Activated naive CD8-positive, alpha-beta T cell treated with anti-CD3 and anti-CD28 coated beads, Interleukin-2, amount 10 ng/mL, durations not matched to agents 7 days and 5 days (primary cell): ENCODE measurements at regions not wholly inside any gene's neighbourhood (a gene's known extent, or its start where the extent isn't known, plus 50 kb on each side); places are given as distances from the start of the nearest gene placed in this dataset.

Source experiments
- ATAC-seq: fragments of 150-1000 bp; cut with Tn5 transposase; one replicate; pipeline ENCODE4 v1.10.0; 2021; ENCODE audit warnings: low read depth, moderate library complexity
- POLR2A ChIA-PET: fragments of 350-600 bp; sonication (Branson Sonifier 250); formaldehyde crosslinking; loops from one replicate; lab custom pipeline; 2021; ENCODE audit warnings: antibody characterized with exemption; lab: Charles Lee
- DNase-seq: peaks from one replicate; pipeline ENCODE4 v3.0.0; 2021
- H3K27ac Mint-ChIP-seq: one replicate; pipeline ENCODE4 v1.8.0; 2022; ENCODE audit warnings: mild to moderate bottlenecking, mixed read lengths
- H3K27me3 Mint-ChIP-seq: one replicate; pipeline ENCODE4 v1.8.0; 2022; ENCODE audit warnings: mild to moderate bottlenecking, moderate library complexity, mixed read lengths
- H3K36me3 Mint-ChIP-seq: one replicate; pipeline ENCODE4 v1.8.0; 2021; ENCODE audit warnings: mild to moderate bottlenecking, mixed read lengths
- H3K4me1 Mint-ChIP-seq: one replicate; pipeline ENCODE4 v1.8.0; 2021; ENCODE audit warnings: mixed read lengths
- H3K4me3 Mint-ChIP-seq: one replicate; pipeline ENCODE4 v1.8.0; 2022; ENCODE audit warnings: mild to moderate bottlenecking, moderate library complexity, mixed read lengths
- H3K9me3 Mint-ChIP-seq: one replicate; pipeline ENCODE4 v1.8.0; 2021; ENCODE audit warnings: mixed read lengths

DNA sequence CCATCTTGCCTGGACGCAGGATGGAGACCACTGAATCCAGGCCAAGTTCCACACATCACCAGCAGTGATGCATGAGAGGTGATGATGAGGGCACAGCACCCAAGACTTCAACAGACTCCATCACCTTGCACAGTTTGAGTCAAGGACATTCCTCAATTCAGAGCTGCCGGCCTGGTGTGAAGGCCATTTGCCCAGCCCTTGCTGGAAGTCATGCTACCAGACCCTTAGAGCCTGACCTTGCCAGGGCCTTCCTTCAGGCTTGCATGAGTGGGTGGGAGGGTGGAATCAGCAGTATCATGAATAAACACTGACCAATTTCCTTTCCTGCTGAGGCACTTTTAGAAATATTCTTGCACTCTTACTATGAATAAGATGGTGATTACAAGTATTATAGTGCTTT is 130.2 kb upstream of the SSTR4 start:
- POLR2A ChIA-PET, result no interaction called here
- Mint-ChIP-seq H3K4me1 (no peaks in the 10 kb centered on the region), H3K4me3 (no peak overlapping the region), H3K27me3 (no peaks in the 10 kb centered on the region), H3K27ac (no peak overlapping the region), H3K36me3 (no peaks in the 10 kb centered on the region), H3K9me3 (peaks cover 13% of the 10 kb centered on the region)
- ATAC-seq, result no peak
- no peak for DNase-seq

DNA sequence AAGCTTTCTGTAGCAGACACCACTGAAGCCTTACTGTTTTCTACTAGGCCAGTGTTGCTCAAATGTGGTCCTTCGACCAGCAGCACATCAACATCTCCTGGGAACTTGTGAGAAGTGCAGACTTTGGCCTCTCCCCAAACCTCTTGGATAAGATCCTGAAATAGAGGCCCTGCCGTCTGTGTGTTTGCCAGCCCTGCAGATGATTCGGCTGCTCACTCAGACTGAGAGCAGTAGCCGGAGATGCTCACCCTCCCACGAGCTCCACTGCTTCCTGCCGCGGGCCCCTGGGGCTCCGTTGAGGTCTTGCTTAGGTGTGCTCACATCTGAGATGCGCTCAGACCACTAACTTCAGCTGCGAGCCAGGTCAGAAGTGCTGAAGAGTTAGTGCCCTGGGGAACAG is 129.5 kb upstream of the SSTR4 start:
- POLR2A ChIA-PET, result no interaction called here

DNA sequence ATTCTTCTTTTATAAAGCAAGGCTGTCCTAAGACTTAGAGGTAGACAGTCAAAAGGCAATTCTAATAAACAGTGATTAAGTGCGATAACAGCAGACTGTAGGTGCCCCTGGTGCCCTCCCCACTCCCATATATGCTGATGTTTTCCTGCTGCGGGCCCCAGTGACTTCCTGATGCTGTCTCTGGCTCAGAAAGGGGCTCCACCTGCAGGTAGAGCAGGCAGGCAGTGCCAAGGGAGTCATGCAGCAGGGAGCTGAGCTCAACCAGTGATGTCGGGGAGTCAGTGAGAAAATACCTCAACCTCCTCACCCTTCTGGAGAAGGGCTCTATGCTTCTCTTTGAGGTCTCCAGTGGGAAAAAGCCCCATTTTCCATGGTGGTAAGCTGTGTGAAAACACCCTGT is 126.7 kb upstream of the SSTR4 start:
- H3K4me1 Mint-ChIP-seq, result no peaks in the 10 kb centered on the region
- POLR2A ChIA-PET, result no interaction called here

More for the DNA sequence above, 129.5 kb upstream of the SSTR4 start:
- Mint-ChIP-seq H3K4me3 (no peak overlapping the region), H3K27me3 (no peaks in the 10 kb centered on the region), H3K4me1 (no peaks in the 10 kb centered on the region), H3K36me3 (no peaks in the 10 kb centered on the region), H3K27ac (no peak overlapping the region), H3K9me3 (peaks cover 13% of the 10 kb centered on the region)
- DNase-seq, result no peak
- ATAC-seq, result no peak

DNA sequence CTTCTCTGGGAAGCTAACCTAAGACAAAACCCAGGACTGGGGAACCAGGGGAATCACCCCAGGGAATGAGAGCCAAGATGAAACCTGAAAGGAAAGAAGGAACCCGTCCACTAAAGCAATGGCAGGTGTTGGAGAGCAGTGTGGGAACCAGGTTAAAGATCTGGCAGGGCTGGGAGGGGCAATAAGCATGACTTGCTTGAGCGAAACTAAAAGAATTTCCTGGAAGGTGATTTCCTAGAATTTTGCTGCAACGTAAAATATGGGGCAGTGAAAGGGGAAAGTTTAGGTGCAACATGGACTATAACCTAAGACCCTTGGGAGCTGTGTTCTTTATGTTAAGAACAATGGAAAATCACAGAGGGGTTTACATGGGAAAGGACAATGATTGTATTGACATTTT is 126.2 kb upstream of the SSTR4 start:
- no peak overlapping the region for H3K27ac Mint-ChIP-seq
- POLR2A ChIA-PET, result no interaction called here
- no peaks in the 10 kb centered on the region for H3K27me3 Mint-ChIP-seq
- ATAC-seq (no peak), DNase-seq (no peak)
- H3K36me3 Mint-ChIP-seq, result no peaks in the 10 kb centered on the region
- H3K9me3 Mint-ChIP-seq, result no peaks in the 10 kb centered on the region
- H3K4me1 Mint-ChIP-seq, result no peaks in the 10 kb centered on the region
- no peak overlapping the region for H3K4me3 Mint-ChIP-seq

More for the DNA sequence above, 126.7 kb upstream of the SSTR4 start:
- Mint-ChIP-seq H3K9me3 (no peaks in the 10 kb centered on the region), H3K27me3 (no peaks in the 10 kb centered on the region), H3K4me3 (no peak overlapping the region), H3K36me3 (no peaks in the 10 kb centered on the region), H3K27ac (no peak overlapping the region)
- DNase-seq (no peak), ATAC-seq (no peak)

DNA sequence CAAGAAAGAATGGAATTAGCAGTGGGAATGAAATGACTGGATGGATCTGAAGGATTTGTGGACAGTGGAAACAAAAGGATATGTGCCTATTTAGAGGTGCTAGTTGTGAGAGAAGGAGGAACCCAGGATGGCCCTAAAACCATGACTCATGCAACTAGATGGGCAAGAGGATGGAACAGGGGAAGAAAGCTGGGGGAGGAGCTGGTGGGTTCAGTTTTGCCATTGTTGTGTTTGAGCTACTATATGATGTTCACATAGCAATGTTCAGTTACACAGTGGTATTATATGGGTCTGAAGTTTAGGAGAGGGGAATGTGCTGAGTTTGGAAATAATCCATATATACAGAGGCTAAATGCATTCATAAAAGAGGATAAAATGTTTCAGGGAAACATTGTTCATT is 125.7 kb upstream of the SSTR4 start:
- H3K27me3 Mint-ChIP-seq, result no peaks in the 10 kb centered on the region
- POLR2A ChIA-PET, result no interaction called here
- H3K36me3 Mint-ChIP-seq, result no peaks in the 10 kb centered on the region
- no peaks in the 10 kb centered on the region for H3K4me1 Mint-ChIP-seq
- no peak overlapping the region for H3K4me3 Mint-ChIP-seq
- no peak for DNase-seq
- H3K27ac Mint-ChIP-seq, result no peak overlapping the region
- no peaks in the 10 kb centered on the region for H3K9me3 Mint-ChIP-seq
- ATAC-seq, result no peak

DNA sequence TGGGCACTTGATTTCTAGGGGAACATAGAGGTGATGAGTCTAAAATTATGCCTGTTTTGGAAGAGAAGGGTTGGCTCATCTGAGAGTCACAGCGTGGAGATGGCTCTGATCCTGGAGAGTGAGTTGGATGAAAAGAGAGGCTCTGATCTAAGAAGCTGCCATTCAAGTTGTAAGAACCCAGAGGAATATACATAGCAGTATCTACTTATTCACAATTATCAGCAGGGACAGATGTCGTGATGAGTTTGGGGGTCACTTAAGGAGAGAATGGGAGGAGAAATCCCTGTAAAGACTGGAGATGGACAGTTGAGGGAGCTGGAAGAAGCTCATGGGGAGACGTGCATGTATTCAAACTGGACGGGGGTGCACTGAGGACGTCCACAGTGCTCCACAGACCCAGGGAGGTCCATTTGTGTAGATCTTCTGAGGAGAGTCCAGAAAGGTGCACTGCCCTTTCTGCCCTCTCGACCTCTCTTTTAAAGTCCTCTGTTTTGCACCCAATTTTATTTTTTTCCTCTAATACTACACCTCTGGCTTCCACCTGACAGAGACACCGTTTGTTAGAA is 124.7 kb upstream of the SSTR4 start:
- no peak for DNase-seq
- POLR2A ChIA-PET, result no interaction called here
- Mint-ChIP-seq H3K9me3 (no peaks in the 10 kb centered on the region), H3K4me1 (no peaks in the 10 kb centered on the region), H3K27me3 (peaks cover 2% of the 10 kb centered on the region), H3K4me3 (no peak overlapping the region), H3K36me3 (no peaks in the 10 kb centered on the region), H3K27ac (no peak overlapping the region)
- ATAC-seq, result no peak

DNA sequence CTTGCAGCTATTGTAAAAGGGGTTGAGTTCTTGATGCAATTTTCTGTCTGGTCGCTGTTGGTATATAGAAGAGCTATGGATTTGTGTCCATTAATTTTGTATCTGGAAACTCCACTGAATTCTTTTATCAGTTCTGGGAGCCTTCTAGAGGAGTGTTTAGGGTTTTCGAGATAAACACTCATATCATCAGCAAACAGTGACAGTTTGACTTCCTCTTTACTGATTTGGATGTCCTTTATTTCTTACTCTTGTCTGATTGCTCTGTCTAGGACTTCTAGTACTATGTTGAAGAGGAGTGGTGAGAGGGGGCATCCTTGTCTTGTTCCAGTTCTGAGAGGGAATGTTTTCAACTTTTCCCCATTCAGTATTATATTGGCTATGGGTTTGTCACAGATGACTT is 120.8 kb upstream of the SSTR4 start:
- ATAC-seq, result no peak
- peaks cover 2% of the 10 kb centered on the region for H3K27me3 Mint-ChIP-seq
- no peak overlapping the region for H3K4me3 Mint-ChIP-seq
- DNase-seq, result no peak
- no peaks in the 10 kb centered on the region for H3K36me3 Mint-ChIP-seq
- POLR2A ChIA-PET, result no interaction called here
- no peak overlapping the region for H3K27ac Mint-ChIP-seq
- H3K4me1 Mint-ChIP-seq, result no peaks in the 10 kb centered on the region
- peaks cover 2% of the 10 kb centered on the region for H3K9me3 Mint-ChIP-seq

DNA sequence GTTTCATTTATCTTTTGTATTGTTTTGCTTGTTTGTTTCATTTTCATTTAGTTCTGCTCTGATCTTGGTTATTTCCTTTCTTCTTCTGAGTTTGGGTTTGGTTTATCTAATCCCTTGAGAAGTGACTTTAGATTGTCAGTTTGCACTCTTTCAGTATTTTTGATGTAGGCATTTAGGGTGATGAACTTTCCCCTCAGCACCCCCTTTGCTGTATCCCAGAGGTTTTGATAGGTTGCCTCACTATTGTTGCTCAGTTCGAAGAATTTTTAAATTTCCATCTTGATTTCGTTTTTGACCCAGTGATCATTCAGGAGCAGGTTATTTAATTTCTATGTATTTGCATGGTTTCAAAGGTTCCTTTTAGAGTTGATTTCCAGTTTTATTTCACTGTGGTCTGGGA is 119.6 kb upstream of the SSTR4 start:
- Mint-ChIP-seq H3K36me3 (no peaks in the 10 kb centered on the region), H3K4me3 (no peak overlapping the region), H3K27me3 (peaks cover 2% of the 10 kb centered on the region), H3K9me3 (peaks cover 2% of the 10 kb centered on the region), H3K4me1 (no peaks in the 10 kb centered on the region), H3K27ac (no peak overlapping the region)
- no peak for DNase-seq
- ATAC-seq, result no peak
- POLR2A ChIA-PET, result no interaction called here

DNA sequence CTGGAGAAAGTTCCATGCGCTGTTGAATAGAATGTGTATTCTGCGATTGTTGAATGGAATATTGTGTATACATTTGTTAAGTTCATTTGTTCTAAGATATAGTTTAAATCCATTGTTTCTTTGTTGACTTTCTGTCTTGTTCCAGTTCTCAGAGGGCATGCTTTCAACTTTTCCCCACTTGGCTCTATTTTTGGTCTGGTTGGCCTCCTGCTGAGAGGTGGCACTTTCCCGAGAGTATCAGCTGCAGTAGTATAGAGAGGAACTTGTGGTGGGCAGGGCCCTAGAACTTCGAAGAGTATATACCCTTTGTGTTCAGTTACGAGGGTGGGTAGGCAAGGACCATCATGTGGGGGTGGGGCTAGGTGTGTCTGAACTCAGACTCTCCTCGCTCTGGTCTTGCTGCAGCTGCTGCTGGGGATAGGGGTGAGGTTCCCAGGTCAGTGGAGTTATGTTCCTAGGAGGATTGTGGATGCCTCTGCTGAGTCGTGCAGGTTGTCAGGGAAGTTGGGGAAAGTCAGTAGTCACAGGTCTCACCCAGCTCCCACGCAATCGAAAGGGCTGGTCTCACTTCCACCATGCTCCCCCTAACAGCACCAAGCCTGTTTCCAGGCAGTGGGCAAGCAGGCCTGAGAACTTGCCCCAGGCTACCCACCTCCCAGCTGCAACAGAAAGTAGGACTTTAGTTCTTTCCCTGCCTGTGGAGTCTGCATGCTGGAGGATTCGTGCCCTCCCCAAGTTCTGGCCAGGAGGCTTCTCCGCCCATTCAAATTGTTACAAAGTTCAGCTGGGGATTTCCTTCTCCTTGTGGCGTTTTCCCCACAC is 118.9 kb upstream of the SSTR4 start:
- Mint-ChIP-seq H3K9me3 (peaks cover 2% of the 10 kb centered on the region), H3K27me3 (peaks cover 2% of the 10 kb centered on the region), H3K4me1 (no peaks in the 10 kb centered on the region), H3K4me3 (no peak overlapping the region), H3K36me3 (no peaks in the 10 kb centered on the region), H3K27ac (no peak overlapping the region)
- no peak for ATAC-seq
- POLR2A ChIA-PET, result no interaction called here
- no peak for DNase-seq

DNA sequence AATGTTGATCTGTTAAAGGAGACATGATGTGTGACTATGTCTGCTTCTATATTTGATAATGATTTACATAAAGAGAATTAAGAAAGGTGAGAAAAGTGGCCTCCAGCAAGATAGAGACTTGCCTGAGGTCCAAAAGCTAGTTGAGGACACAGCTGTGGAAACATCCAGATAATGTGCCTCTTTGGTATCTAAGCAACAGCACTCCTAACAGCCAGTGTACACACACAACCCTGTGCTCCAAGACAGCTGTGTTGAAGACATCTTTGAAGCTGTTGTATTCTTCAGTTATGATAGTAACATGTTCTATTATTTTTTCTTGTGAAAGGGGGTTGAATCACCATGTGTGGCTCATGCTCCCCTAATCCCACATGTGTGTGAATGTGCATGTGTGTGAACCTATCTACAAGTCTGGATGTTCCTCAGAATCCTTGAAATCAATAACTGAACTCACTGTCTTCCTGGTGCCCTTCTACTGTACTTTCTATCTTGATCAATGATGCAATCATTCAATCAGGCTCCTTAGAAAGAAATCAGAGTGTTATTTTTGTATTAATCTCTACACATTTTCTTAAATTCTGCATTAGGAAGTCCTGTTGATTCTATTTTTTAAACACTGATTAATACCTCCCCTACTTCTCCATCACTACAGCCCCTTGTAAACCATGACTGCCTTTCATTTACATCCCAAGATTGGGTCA is 116.7 kb upstream of the SSTR4 start:
- H3K4me1 Mint-ChIP-seq, result no peaks in the 10 kb centered on the region
- POLR2A ChIA-PET, result no interaction called here
- H3K9me3 Mint-ChIP-seq, result peaks cover 2% of the 10 kb centered on the region

DNA sequence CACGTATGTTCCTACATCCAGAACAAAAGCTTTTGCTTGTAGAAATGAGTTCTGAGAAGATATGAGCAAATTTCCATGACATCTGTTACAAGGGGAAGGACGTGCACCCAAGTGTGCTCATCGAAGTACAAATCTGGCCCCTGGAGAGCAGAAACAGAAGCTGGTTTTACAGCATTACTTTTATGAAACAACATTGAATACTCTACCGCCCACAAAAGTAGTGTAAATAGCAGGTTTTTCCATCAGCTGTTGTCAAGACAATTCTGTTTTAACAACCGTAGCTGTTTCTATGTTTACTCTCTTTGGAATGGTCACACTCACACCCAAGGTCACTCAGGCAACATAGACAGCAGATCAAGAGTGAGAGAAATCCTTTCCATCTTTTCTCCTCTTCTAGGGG is 114.2 kb upstream of the SSTR4 start:
- Mint-ChIP-seq H3K27ac (no peak overlapping the region), H3K4me3 (no peak overlapping the region), H3K4me1 (no peaks in the 10 kb centered on the region), H3K9me3 (peaks cover 2% of the 10 kb centered on the region), H3K36me3 (no peaks in the 10 kb centered on the region), H3K27me3 (peaks cover 4% of the 10 kb centered on the region)
- POLR2A ChIA-PET, result no interaction called here
- DNase-seq, result no peak
- ATAC-seq, result no peak

More for the DNA sequence above, 116.7 kb upstream of the SSTR4 start:
- Mint-ChIP-seq H3K4me3 (no peak overlapping the region), H3K27ac (no peak overlapping the region), H3K27me3 (peaks cover 2% of the 10 kb centered on the region), H3K36me3 (no peaks in the 10 kb centered on the region)
- DNase-seq, result no peak
- ATAC-seq, result no peak

DNA sequence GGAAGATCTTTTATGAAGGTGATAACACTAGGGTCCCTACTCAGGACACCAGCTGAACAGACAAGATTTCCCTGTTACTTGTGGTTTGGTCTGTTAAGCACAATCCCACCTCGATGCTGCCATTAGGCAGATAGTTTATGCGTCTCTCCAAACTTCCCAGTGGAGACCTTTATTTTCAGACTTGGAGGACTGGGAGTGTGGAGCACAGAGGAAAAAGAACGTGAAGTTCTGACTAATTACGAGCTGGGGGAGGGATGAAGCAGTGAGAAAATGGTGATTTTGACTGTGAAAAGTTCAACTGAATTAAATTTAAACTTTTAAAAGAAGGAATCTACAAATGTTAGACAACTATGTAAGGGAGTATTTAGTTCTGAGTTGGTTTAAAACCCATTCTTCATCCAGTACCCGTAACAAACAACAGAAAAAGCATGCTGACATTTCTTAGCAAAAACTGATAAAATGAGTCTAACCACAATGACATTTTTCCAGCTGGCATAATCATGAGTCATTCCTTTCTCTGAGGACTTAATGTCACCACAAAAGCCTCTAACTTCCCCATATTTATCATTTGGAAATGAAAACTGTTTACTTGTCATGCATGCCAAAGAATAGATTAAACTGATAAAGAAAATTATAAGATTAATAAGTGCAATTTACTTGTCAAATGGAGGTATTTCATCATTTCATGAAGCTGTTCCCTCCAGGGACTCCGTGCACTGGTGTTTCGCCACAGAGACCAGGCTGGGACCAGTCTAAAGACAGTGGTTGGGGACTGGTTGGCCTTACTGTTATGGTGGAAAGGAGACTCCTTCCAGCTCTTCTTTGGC is 113.3 kb upstream of the SSTR4 start:
- Mint-ChIP-seq H3K4me1 (no peaks in the 10 kb centered on the region), H3K27me3 (peaks cover 4% of the 10 kb centered on the region), H3K27ac (no peak overlapping the region), H3K9me3 (peaks cover 2% of the 10 kb centered on the region), H3K4me3 (no peak overlapping the region), H3K36me3 (no peaks in the 10 kb centered on the region)
- DNase-seq (no peak), ATAC-seq (no peak)
- POLR2A ChIA-PET, result no interaction called here

DNA sequence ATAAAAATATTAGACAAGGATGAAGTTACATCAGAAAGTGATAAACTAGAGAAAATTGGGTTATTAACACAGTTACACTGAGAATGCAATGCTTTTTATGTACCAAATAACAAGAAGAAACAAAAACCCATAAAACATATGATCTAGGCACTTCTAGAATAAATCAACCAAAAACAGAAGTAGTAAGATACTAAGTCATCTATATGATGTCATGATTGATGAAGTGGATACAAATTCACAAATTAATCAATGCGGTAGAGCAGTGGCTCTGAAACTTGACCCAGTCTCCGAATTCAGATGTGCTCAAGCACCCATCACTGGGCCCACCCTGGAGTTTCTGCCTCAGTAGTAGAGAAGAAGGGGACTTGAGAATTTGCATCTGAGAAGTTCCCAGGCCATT is 112.1 kb upstream of the SSTR4 start:
- Mint-ChIP-seq H3K27me3 (peaks cover 4% of the 10 kb centered on the region), H3K9me3 (no peaks in the 10 kb centered on the region), H3K4me3 (no peak overlapping the region), H3K27ac (no peak overlapping the region), H3K4me1 (no peaks in the 10 kb centered on the region), H3K36me3 (no peaks in the 10 kb centered on the region)
- POLR2A ChIA-PET, result no interaction called here
- ATAC-seq (no peak), DNase-seq (no peak)
